ENCODE measurements at regions not wholly inside any gene's neighbourhood (a gene's known extent, or its start where the extent isn't known, plus 50 kb on each side); places are given as distances from the start of the nearest gene placed in this dataset.

DNA sequence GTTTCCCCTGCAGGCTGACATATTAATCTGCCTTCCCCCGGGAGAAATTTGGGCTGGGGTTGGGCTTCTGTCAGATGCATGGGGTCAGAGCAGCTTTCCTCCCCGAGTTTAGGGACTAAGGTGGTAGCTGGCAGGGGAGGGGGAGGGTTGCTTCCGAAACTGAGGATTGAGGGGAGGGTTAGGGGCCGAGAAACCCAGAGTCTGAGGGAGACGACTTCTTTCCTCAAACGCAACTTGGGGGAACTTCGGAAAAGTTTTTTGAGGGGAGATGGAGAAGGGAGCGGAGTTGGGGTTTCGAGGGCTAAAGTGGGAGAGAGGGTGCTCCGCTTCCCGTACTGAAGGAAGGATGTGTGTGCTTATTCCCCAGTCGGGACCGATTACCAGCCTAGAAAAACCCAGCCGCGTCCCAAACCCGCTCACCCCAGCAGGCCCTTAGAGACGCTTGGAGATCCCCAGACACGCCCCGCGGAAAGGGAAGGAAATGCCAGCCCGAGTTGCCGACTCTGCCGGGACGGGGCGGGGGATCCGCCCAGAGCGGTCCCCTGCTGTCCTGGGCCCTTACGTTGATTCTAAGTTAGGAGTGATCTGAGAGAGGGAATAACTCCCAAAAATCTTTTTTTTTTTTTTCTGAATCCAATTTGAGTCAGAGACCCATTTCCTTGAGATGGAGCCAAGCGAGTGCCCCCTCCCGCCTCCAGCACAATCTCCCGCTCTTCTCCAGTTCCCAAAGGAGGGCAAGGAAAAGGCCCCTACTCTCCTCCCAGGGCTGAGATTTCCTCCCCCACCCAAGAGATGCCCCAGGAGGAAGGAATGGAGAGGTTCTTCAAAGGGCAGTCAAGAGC is 61.9 kb downstream of the SMUG1 start:
- TF ChIP-seq FOXM1 (IDR thresholded peaks at IDR 0.05; ENCODE audit: borderline replicate concordance) (no peak), SP1 (IDR thresholded peaks at IDR 0.05) (no peak), BHLHE40 (IDR thresholded peaks at IDR 0.05; ENCODE audit: borderline replicate concordance) (no peak), TARDBP (IDR thresholded peaks at IDR 0.05) (no peak), FOXA1 (IDR thresholded peaks at IDR 0.05) (no peak), FOXK2 (IDR thresholded peaks at IDR 0.05) (no peak), ARNT (IDR thresholded peaks at IDR 0.05) (no peak), SUZ12 (IDR thresholded peaks at IDR 0.05) (no peak), ZNF384 (IDR thresholded peaks at IDR 0.05) (no peak), L3MBTL2 (conservative IDR thresholded peaks at IDR 0.05) (no peak), ELF4 (IDR thresholded peaks at IDR 0.05) (no peak), LEF1 (IDR thresholded peaks at IDR 0.05; ENCODE audit: borderline replicate concordance) (no peak)
- TF ChIP-seq, protein P1, sequence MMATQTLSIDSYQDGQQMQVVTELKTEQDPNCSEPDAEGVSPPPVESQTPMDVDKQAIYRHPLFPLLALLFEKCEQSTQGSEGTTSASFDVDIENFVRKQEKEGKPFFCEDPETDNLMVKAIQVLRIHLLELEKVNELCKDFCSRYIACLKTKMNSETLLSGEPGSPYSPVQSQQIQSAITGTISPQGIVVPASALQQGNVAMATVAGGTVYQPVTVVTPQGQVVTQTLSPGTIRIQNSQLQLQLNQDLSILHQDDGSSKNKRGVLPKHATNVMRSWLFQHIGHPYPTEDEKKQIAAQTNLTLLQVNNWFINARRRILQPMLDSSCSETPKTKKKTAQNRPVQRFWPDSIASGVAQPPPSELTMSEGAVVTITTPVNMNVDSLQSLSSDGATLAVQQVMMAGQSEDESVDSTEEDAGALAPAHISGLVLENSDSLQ (IDR thresholded peaks at IDR 0.05) = no peak

All from HEK293T (cell line).